KMS-11 (cell line): ENCODE measurements at regions not wholly inside any gene's neighbourhood (a gene's known extent, or its start where the extent isn't known, plus 50 kb on each side); places are given as distances from the start of the nearest gene placed in this dataset.

Source experiments
- H2AFZ ChIP-seq: fragments of 200-600 bp; sonication (generic); 2 replicates; pipeline ENCODE4 v1.6.1; 2016; ENCODE audit warnings: antibody characterized with exemption, mixed run types, low read depth
- H3K27ac ChIP-seq: fragments of 200-600 bp; sonication (generic); 2 replicates; pipeline ENCODE4 v1.6.1; 2016; ENCODE audit warnings: mild to moderate bottlenecking, mixed run types
- H3K27me3 ChIP-seq: fragments of 200-600 bp; sonication (generic); 2 replicates; pipeline ENCODE4 v1.6.1; 2017; ENCODE audit warnings: mild to moderate bottlenecking, low read depth, mixed run types, moderate library complexity; ENCODE audit not compliant: insufficient read depth
- H3K36me3 ChIP-seq: fragments of 200-600 bp; sonication (generic); 2 replicates; pipeline ENCODE4 v1.6.1; 2017; ENCODE audit warnings: mild to moderate bottlenecking, mixed run types; ENCODE audit not compliant: insufficient read depth
- H3K4me1 ChIP-seq: fragments of 200-600 bp; sonication (generic); 2 replicates; pipeline ENCODE4 v1.6.1; 2016; ENCODE audit warnings: mild to moderate bottlenecking, low read depth, mixed run types; ENCODE audit not compliant: poor library complexity, severe bottlenecking
- H3K4me2 ChIP-seq: fragments of 200-600 bp; sonication (generic); 2 replicates; pipeline ENCODE4 v1.7.0; 2016; ENCODE audit warnings: mild to moderate bottlenecking, mixed run types
- H3K4me3 ChIP-seq: fragments of 200-600 bp; sonication (generic); IDR thresholded peaks from 2 replicates; pipeline ENCODE4 v1.6.1; 2017; ENCODE audit warnings: low read depth, low read length, mixed read lengths; ENCODE audit not compliant: insufficient read depth
- H3K79me2 ChIP-seq: fragments of 200-600 bp; sonication (generic); 2 replicates; pipeline ENCODE4 v1.6.1; 2016; ENCODE audit warnings: low read depth, mixed run types; ENCODE audit not compliant: insufficient read depth
- H3K9ac ChIP-seq: fragments of 200-600 bp; sonication (generic); 2 replicates; pipeline ENCODE4 v1.6.1; 2016; ENCODE audit warnings: mild to moderate bottlenecking, mixed run types
- H4K20me1 ChIP-seq: fragments of 200-600 bp; sonication (generic); 2 replicates; pipeline ENCODE4 v1.6.1; 2016; ENCODE audit warnings: mild to moderate bottlenecking, mixed run types; ENCODE audit not compliant: insufficient read depth
- TF ChIP-seq, protein P1 (sequence below): fragments of 200-600 bp; sonication (generic); conservative IDR thresholded peaks from 2 replicates; pipeline ENCODE4 v1.6.1; 2017; ENCODE audit warnings: low read depth, mild to moderate bottlenecking, antibody characterized with exemption, low read length, moderate library complexity, mixed read lengths

DNA sequence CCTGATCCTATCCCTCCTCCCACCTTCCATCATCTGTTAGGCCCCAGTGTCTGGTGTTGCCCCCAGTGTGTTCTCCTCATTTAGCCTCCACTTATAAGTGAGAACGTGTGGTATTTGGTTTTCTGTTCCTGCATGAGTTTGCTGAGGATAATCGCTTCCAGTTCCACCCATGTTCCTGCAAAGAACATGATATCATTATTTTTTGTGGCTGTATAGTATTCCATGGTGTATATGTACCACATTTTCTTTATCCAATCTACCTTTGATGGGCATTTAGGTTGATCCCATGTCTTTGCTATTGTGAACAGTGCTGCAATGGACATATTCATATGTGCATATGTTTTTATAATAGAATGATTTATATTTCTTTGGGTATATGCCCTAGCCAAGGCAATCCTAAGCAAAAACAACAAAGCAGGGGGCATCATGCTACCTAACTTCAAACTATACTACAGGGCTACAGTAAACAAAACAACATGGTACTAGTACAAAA, 142.9 kb downstream of the TNFSF18 start:
- Histone ChIP-seq H3K79me2 (no peaks in the 10 kb centered on the region), H3K36me3 (no peaks in the 10 kb centered on the region), H3K27me3 (no peaks in the 10 kb centered on the region), H3K27ac (no peak overlapping the region), H3K4me1 (peaks cover 18% of the 10 kb centered on the region), H3K9ac (no peak overlapping the region), H4K20me1 (no peaks in the 10 kb centered on the region), H3K4me2 (no peak overlapping the region), H2AFZ (no peak overlapping the region), H3K4me3 (no peak overlapping the region)
- TF ChIP-seq, protein P1, sequence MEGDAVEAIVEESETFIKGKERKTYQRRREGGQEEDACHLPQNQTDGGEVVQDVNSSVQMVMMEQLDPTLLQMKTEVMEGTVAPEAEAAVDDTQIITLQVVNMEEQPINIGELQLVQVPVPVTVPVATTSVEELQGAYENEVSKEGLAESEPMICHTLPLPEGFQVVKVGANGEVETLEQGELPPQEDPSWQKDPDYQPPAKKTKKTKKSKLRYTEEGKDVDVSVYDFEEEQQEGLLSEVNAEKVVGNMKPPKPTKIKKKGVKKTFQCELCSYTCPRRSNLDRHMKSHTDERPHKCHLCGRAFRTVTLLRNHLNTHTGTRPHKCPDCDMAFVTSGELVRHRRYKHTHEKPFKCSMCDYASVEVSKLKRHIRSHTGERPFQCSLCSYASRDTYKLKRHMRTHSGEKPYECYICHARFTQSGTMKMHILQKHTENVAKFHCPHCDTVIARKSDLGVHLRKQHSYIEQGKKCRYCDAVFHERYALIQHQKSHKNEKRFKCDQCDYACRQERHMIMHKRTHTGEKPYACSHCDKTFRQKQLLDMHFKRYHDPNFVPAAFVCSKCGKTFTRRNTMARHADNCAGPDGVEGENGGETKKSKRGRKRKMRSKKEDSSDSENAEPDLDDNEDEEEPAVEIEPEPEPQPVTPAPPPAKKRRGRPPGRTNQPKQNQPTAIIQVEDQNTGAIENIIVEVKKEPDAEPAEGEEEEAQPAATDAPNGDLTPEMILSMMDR: no peak

- Histone ChIP-seq H3K27ac (no peak overlapping the region), H4K20me1 (no peaks in the 10 kb centered on the region), H3K4me3 (no peak overlapping the region), H3K4me1 (peaks cover 18% of the 10 kb centered on the region), H3K4me2 (no peak overlapping the region), H3K27me3 (no peaks in the 10 kb centered on the region), H3K36me3 (no peaks in the 10 kb centered on the region), H3K9ac (no peak overlapping the region), H3K79me2 (no peaks in the 10 kb centered on the region), H2AFZ (no peak overlapping the region)
- TF ChIP-seq, protein P1: no peak
Observed at GRCh38 chr1:172909606-172910326, 141.0 kb downstream of the TNFSF18 start.

DNA sequence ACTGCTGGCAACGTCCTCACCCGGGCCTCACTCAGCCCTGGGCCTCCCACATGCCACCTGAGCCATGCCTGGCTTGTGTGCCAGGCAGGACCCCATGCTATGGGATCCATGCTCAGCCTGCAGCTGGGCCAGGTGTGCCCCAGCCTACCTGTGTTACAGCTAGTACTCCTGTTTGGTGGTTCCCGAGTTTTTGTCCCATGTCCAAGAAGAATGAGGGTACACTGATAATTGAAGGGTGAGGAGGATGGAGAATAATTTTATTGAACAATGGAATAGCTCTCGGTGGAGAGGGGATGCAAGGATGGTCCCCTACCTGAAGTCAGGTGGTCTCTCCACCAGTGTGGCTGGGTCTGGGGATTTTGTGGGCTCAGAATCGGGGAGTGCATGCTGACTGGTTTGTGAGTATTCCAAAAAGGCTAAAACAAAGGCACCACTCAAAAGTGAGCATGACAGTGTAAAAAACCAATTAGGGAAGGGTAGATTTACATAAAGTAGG, 137.9 kb downstream of the TNFSF18 start:
- Histone ChIP-seq H3K4me1 (no peaks in the 10 kb centered on the region), H3K4me3 (no peak overlapping the region), H3K4me2 (no peak overlapping the region), H3K36me3 (no peaks in the 10 kb centered on the region), H4K20me1 (no peaks in the 10 kb centered on the region), H3K79me2 (no peaks in the 10 kb centered on the region), H3K27me3 (no peaks in the 10 kb centered on the region), H3K27ac (no peak overlapping the region), H2AFZ (no peak overlapping the region), H3K9ac (no peak overlapping the region)
- TF ChIP-seq, protein P1: no peak

GRCh38 chr1:172914501-172915144, 136.1 kb downstream of the TNFSF18 start:
- H3K4me1 ChIP-seq: no peaks in the 10 kb centered on the region
- H3K27ac ChIP-seq: no peak overlapping the region

More at GRCh38 chr1:172914501-172915144, 136.1 kb downstream of the TNFSF18 start:
- no peaks in the 10 kb centered on the region for H3K27me3 ChIP-seq
- H3K36me3 ChIP-seq: no peaks in the 10 kb centered on the region
- no peaks in the 10 kb centered on the region for H3K79me2 ChIP-seq
- no peak overlapping the region for H3K4me3 ChIP-seq
- TF ChIP-seq, protein P1: no peak
- H4K20me1 ChIP-seq: no peaks in the 10 kb centered on the region
- H2AFZ ChIP-seq: no peak overlapping the region
- H3K4me2 ChIP-seq: no peak overlapping the region
- H3K9ac ChIP-seq: no peak overlapping the region
